Lung (tissue), 11 donors: ENCODE measurements at regions not wholly inside any gene's neighbourhood (a gene's known extent, or its start where the extent isn't known, plus 50 kb on each side); places are given as distances from the start of the nearest gene placed in this dataset.

Experiments
- ATAC-seq: fragments of 200-7000 bp; cut with Tn5 transposase; one replicate; pipeline ENCODE4 v1.9.1; 2020; ENCODE audit warnings: moderate number of reproducible peaks; ENCODE audit not compliant: insufficient read depth, low FRiP score
- DNase-seq, 3 donors: peaks; one replicate each; pipeline ENCODE4 v3.0.0-alpha.2; 2013 to 2017
- H3K27ac ChIP-seq, 2 donors: one replicate each; pipeline ENCODE4 v1.5.1; 2013; ENCODE audit warnings: mild to moderate bottlenecking in 2 of 2, moderate library complexity in 2 of 2, control low read depth in 1 of 2, inconsistent platforms in 1 of 2, low read depth in 1 of 2, low read length in 1 of 2
- H3K27me3 ChIP-seq, 3 donors: one replicate each; pipeline ENCODE4 v1.5.1; 2013; ENCODE audit warnings: low read length in 2 of 3; ENCODE audit not compliant: control insufficient read depth in 3 of 3, insufficient read depth in 3 of 3
- H3K36me3 ChIP-seq, 4 donors: one replicate each; pipeline ENCODE4 v1.5.1; 2013; ENCODE audit warnings: low read length in 4 of 4, mild to moderate bottlenecking in 1 of 4, moderate library complexity in 1 of 4; ENCODE audit not compliant: control insufficient read depth in 4 of 4, insufficient read depth in 4 of 4
- H3K4me1 ChIP-seq, 5 donors: one replicate each; pipeline ENCODE4 v1.5.1; 2013; ENCODE audit warnings: low read length in 5 of 5, mild to moderate bottlenecking in 2 of 5, moderate library complexity in 1 of 5; ENCODE audit not compliant: control insufficient read depth in 5 of 5, insufficient read depth in 5 of 5
- H3K4me3 ChIP-seq: one replicate; pipeline ENCODE4 v1.5.1; 2013; ENCODE audit warnings: mild to moderate bottlenecking, control low read depth, moderate library complexity
- H3K9ac ChIP-seq, 2 donors: one replicate each; pipeline ENCODE4 v1.5.1; 2013; ENCODE audit warnings: low read length in 2 of 2, control low read depth in 1 of 2; ENCODE audit not compliant: insufficient read depth in 1 of 2
- H3K9me3 ChIP-seq, 4 donors: one replicate each; pipeline ENCODE4 v1.5.1; 2013; ENCODE audit warnings: low read length in 3 of 4, mild to moderate bottlenecking in 1 of 4, moderate library complexity in 1 of 4; ENCODE audit not compliant: control insufficient read depth in 4 of 4, insufficient read depth in 3 of 4
- WGBS, 2 donors: extraction: QIAGEN DNeasy Blood & Tissue Kit; methylation state at CpG; one replicate each; pipeline ENCODE4 v1.1.7; 2013; 5-methylcytosine and 5-hydroxymethylcytosine counted together
- TF ChIP-seq, protein P1 (sequence below): IDR thresholded peaks from 2 replicates; pipeline ENCODE4 v1.5.1; 2012; ENCODE audit warnings: mild to moderate bottlenecking; ENCODE audit errors: control extremely low read depth, extremely low read depth
- donor health status: control.
- donor health status: control.
- donor health status: Bipolar disorder and iron deficiency.
- donor health status: healthy.
- donor health status: DM: yes; HTN: yes; CAD: no.

DNA sequence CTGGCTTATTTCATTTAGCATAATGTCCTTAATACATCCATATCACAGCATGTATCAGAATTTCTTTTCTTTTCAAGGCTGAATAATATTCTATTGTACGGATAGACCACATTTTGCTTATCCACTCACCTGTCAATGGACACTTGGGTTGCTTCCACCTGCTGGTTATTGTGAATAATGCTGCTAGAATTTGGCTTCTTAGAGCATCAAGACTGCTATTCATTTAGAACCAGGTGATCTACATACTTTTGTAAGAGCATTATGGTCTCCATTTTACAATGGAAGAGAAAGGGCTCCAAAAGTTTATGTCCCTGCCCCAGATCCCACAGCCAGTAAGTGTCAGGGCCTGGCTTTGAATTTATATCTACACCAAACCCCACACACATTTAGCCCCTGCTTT, 100.7 kb upstream of the CD82 start:
- WGBS, 2 donors, result 97 to 98% methylated on average over 1 of the region's 1 CpG
- no peak for ATAC-seq
- H3K4me3 ChIP-seq, result no peak overlapping the region
- H3K27me3 ChIP-seq, result no peaks in the 10 kb centered on the region
- peaks cover 0 to 7% (median 0%) of the 10 kb centered on the region in 5 donors for H3K4me1 ChIP-seq
- no peak overlapping the region for H3K9ac ChIP-seq
- H3K9me3 ChIP-seq, result peaks cover 0 to 26% (median 0%) of the 10 kb centered on the region in 4 donors
- DNase-seq, result no peak
- no peak overlapping the region for H3K27ac ChIP-seq
- H3K36me3 ChIP-seq, result no peaks in the 10 kb centered on the region
- TF ChIP-seq, protein P1, sequence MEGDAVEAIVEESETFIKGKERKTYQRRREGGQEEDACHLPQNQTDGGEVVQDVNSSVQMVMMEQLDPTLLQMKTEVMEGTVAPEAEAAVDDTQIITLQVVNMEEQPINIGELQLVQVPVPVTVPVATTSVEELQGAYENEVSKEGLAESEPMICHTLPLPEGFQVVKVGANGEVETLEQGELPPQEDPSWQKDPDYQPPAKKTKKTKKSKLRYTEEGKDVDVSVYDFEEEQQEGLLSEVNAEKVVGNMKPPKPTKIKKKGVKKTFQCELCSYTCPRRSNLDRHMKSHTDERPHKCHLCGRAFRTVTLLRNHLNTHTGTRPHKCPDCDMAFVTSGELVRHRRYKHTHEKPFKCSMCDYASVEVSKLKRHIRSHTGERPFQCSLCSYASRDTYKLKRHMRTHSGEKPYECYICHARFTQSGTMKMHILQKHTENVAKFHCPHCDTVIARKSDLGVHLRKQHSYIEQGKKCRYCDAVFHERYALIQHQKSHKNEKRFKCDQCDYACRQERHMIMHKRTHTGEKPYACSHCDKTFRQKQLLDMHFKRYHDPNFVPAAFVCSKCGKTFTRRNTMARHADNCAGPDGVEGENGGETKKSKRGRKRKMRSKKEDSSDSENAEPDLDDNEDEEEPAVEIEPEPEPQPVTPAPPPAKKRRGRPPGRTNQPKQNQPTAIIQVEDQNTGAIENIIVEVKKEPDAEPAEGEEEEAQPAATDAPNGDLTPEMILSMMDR, result no peak

DNA sequence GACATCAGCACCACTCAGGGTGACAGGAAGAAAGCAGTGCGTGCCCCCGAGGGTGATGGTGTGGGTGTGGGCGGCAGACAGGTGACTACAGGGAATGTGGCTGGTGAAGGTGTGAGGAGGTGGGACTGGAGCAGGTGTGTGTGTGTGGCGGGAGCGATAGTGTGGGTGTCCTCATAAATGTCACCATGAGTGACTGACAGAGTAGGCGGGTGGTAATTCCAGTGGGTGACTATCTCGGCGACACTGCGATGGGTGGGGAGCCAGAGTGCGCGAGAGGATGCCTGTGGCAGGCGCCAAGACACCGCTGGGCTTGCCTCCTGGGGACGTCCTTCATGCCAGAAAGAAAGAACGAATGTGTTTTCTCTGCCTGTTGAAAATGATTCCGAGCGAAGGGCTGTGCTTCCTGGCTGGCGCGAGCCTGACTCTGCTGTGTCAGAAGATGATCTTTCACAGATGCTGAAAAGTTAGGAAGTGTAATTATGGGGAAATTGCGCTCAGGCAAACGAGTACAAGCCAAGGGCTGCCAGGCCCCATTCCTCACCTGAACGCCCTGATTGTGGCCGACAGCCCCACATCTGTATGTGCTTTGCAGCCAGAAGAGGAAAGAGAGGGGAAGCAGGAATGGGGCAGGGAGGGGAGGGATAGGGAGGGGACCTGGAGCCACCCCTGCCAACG, 98.8 kb upstream of the CD82 start:
- 75 to 85% methylated on average over 24 of the region's 24 CpGs for WGBS, 2 donors
- peak; percentile 31 to 51 (median 34) for DNase-seq
- Histone ChIP-seq H3K9me3 (peaks cover 0 to 15% (median 0%) of the 10 kb centered on the region in 4 donors), H3K36me3 (no peaks in the 10 kb centered on the region), H3K4me1 (peaks cover 0 to 7% (median 0%) of the 10 kb centered on the region in 5 donors), H3K27ac (no peak overlapping the region), H3K4me3 (no peak overlapping the region), H3K27me3 (no peaks in the 10 kb centered on the region), H3K9ac (no peak overlapping the region)
- TF ChIP-seq, protein P1, result no peak
- no peak for ATAC-seq

- Histone ChIP-seq H3K9me3 (peaks cover 0 to 15% (median 0%) of the 10 kb centered on the region in 4 donors), H3K27ac (no peak overlapping the region), H3K4me1 (peaks cover 0 to 7% (median 0%) of the 10 kb centered on the region in 5 donors), H3K4me3 (no peak overlapping the region), H3K36me3 (no peaks in the 10 kb centered on the region), H3K9ac (no peak overlapping the region), H3K27me3 (no peaks in the 10 kb centered on the region)
- TF ChIP-seq, protein P1, result no peak
- DNase-seq, result no peak
- no peak for ATAC-seq
- WGBS, 2 donors, result 67 to 71% methylated on average over 1 of the region's 1 CpG
Observed at GRCh38 chr11:44467413-44467812, 98.0 kb upstream of the CD82 start.
